ENCODE measurements at regions not wholly inside any gene's neighbourhood (a gene's known extent, or its start where the extent isn't known, plus 50 kb on each side); places are given as distances from the start of the nearest gene placed in this dataset.

DNA sequence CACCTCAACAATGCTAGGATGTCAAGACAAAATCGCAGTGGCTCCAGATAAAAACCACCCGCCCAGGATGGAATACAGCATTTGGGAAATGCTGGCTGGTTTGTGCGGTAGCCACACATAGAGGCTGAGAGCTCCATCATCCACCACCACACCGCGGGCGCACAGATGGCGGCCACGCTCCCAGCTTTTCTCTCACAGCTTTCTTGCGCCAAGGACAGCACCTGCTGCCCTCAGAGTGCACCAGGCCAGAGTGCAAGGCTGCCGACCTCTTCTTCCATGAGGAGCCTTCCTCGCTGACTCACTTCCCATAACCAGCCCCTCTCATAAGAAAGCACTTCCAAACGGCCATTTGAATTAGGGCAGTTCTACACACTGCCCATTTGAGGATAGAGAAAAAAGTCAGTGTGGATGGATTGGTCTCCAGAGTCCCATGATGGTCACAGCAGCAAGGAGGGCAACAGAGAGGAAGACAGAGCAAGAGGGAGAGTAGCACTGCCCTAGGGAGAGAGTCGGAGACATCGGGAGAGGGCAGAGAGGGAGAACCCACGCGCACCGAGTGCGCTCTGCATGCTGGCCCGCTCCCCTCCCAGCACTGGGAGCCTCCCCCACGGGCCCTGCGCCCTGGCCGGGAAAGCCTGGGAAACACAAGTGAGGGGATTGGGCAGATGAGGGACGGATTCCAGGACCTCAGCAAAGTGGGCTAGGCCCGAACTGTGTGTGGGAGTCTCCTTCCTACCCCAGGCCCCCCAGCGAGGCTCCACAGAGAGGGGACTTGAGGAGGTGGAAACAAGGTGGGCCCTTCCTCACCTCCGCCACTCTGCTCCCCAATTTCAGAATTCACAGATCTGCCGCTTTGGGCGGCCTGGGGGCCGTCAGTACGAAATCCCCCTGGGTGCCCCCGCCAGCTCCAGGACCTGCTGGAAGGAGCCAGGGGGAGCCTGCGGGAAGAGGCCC, 156.9 kb downstream of the USP12 start:
- DNase-seq (ENCODE audit: low spot score) = no peak

DNA sequence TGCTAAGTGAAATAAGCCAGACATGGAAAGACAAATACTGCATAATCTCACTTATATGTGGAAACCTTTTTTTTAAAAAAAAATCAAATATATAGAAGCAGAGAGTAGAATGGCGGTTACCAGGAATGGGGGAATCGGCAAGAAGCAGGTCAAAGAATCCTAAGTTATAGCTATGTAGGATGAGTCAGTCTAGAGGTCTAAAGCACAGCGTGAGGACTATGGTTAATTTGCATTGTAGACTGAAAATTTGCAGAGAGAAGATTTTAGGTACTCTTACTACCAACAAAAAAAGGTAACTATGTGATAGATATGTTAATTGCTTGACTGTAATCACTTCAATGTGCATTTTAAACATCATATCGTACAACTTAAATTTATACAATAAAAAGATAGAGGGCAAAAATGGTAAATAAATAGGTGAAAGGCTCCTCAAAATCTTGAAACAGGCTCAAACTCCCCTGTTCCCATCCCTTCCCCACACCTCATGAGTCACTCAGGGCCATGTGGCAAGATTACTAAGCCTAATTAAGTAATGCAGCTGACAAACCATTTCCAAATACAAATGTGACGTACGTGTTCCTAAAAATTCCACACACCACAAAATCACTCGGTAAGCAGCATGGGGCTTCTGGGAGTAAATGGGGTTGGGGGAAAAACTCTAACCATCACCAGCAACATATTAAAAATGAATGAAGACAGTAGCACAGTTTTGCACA, 159.0 kb downstream of the USP12 start:
- DNase-seq (ENCODE audit: low spot score) = peak; percentile 72

DNA sequence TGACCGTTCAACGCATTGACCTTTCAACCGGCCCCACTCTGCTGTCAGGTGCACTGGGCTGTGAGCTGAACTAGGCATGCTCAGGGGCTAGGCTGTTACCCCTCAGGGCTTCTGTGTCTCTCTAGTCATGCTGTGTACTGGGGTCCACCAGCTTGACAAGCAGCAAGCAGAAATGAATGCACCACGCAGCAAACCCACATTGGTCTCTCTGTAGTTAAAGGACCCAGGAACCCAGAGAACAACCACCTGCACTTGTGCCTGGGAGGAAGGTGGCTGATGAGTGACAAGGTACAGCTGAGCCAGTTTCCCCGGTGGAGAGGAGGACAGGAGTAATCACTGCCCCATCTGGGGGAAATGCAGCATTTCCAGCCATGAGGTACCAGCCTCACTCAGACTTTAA, 159.9 kb downstream of the USP12 start:
- DNase-seq (ENCODE audit: low spot score) = no peak

DNA sequence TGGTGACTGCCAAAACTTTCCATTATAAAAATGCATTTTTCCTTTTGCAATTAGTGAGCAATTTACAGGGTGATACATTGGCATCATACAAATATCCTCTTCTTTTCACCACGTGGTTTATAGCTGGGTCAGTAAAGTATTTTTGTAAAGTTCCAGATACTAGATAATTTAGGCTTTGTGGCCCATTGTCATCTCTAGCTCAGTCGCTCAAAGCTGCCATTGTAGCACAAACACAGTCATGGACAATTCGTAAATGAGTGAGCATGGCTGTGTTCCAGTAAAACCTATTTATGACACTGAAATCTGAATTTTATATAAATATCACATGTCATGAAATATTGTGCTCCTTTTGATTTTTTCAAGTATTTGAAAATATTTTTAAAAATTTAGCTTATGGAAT, 162.9 kb downstream of the USP12 start:
- DNase-seq (ENCODE audit: low spot score) = no peak

DNA sequence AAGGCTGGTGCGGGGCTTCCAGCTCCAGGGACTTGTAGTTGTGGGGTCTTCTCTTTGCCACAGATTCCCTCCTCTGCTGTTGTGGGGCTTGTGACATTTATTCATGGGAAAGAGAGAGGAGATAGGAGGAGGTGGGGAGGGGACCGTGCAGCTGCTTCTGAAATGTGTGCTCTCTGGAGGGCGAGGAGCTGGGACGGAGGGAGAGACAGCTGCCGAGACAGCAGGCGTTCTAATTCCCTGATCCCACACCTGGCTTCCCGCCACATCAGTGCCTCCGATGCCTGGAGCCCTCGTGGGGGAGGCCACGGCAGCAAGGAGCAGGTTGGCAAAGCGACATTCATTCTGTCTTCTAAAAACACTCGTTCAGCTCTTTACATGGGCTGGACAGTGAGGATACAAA, 164.4 kb downstream of the USP12 start:
- DNase-seq (ENCODE audit: low spot score) = no peak

DNA sequence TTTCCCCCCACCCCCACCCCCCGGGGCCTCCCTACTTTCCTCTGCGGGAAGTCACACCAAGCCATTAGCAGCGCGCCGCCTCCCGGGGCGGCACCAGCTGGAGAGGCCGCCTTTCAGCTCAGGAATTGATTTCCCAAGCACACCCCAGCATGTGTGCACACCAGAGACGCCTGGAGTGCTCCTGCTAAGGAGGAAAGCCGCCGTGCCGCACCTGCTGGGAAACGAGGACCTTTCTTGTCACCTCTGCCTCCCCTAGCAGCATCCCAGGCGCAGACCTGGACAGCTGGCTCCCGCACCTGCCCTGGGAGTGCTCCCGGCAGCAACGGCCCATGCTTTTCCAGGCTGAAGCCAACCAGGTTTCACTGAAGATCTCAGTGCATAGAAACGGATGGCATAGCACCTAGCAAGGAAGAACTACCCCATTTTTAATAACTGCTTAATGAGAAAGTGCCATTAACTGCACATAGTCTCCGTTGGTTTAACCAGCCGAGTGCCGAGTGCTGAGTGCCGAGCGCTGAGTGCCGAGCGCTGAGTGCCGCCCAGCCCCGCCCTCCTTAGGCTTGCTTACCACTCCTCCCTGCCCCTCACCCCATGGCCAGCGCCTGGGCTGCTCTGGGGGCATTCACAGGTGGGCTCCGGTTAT, 165.0 kb downstream of the USP12 start:
- no peak for DNase-seq (ENCODE audit: low spot score)

DNA sequence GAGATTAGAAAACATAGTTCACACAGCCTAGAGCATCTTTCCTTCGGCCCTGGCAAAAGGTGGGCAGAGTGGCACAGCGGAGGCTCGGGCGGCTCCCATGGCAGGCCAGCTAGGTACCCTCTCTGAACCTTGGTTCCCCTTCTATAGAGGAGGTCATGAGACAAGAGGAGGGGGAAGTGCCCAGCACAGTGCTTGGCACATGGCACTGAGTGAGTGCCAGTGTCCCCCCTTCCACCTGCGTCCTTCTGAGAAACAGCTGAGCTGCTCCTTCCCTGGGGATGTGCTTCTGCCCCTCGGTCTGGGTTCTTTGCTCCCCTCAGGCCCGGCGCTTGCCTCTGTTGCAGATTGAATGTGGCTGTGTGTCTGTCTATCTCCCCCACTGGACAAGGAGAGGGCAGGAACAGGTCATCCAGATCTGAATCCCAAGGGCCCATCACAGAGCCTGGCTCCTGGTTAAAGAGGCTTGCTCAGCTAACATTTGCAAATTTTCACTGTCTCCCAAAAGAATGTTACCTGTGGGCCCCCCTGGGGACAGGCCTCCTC, 165.6 kb downstream of the USP12 start:
- DNase-seq (ENCODE audit: low spot score) = no peak

DNA sequence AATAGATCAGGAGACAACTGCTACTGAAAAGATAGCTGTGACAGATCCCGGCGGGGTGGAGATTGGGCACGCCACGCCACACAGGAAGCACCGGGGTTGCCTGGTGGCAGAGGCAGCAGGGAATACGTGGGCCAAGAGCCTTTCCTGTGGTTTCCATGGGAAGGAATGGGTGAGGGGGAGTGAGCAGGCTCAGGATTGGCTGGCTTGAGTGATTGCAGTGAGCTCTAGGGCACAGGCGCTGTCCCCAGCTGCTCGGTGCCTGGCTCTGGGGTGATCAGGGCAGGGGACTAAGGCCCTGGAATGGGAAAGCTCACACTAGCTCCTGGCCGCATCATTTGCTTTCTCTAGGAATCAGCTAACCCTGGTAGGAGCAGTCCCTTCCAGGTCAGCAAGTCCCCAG, 166.1 kb downstream of the USP12 start:
- peak; percentile 19 for DNase-seq (ENCODE audit: low spot score)

DNA sequence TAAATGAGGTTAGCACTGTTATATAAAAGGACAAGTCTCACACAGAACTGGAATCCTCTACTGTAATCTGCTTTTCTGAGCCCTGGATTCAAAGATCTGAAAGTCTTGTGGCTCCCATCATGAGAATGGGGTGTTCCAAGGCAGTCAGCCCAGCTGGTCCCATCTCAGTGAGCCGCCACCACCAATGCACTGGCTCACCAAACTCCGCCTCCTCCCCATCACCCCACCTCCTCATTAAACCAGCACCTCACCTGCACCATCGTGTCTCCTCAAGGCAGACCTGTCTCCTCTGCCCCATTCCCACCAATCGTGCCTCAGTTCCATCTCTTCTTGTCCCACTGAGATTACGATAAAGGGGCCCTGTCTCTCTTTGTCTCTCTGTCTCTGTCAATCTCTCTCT, 166.7 kb downstream of the USP12 start:
- DNase-seq (ENCODE audit: low spot score) = no peak

DNA sequence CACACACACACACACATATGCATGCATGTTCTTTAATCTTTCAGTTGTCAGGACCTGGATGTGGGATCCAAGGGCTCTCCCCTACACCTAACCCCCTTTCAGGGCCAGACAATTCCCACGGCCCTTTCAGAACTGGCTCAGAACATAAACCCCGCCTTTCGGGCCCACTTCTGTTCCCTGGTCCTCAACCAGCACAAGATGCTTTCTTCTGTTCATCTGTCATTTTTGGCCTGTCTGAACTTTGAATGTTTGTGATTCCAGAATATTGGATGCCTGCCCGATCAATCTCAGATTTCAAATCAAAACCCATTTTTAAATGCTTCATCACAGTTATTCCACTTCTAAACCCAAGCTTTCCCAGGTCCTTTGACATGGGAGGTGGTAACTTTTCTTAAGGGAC, 167.3 kb downstream of the USP12 start:
- DNase-seq (ENCODE audit: low spot score) = no peak

DNA sequence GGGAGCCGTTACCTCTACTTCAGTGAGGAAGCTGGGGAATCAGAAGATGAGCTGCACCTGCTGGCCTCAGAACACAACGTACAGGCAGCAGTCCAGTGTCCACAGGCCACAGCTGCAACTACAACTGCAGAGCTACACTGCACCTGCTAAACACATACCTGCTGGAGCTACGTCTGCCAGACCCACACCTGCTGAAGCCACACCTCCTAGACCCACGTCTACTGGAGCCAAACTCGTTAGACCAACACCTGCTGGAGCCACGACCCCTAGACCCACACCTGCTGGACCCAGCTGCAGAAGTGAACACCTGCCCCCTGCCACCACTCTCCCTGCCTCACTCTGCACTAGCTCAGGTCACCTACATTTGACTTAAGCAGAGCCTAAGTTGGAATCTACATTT, 169.9 kb downstream of the USP12 start:
- DNase-seq (ENCODE audit: low spot score) = no peak

DNA sequence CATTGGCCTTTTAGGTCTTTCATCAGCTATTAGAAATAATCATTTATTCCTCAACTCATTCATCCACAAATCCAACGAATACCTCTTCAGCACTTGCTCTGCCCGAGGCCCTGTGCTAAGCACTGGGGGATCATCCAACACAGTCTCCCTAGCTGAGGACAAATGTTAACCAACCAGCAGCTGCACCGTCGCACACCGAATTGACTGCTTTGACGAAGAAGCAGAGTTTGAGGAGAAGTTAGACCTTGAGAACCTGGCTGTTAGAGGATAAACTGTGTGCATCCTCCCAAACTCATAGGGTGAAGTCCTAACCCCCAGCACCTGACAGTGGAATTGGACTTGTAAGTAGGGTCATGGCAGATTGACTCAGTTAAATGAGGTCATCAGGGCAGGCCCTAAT, 170.9 kb downstream of the USP12 start:
- no peak for DNase-seq (ENCODE audit: low spot score)

DNA sequence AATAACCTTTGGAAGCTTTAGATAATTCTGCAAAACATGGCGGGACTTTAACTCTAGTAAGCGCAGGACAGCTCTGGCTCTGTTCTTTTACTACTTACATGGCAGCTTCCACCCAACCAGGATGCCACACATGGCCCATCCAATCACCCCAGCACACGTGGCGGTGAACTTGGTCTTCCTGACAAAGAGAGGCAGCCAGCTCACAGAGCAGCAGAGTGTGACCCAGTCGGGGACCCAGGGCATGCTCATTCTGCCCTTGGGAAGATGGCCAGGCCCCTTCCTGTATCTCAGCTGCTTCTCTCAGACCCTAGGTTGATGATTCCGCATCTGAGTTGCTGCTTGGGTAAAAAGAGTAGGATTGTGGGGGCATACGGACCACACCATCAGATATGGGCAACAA, 172.1 kb downstream of the USP12 start:
- DNase-seq (ENCODE audit: low spot score) = no peak

DNA sequence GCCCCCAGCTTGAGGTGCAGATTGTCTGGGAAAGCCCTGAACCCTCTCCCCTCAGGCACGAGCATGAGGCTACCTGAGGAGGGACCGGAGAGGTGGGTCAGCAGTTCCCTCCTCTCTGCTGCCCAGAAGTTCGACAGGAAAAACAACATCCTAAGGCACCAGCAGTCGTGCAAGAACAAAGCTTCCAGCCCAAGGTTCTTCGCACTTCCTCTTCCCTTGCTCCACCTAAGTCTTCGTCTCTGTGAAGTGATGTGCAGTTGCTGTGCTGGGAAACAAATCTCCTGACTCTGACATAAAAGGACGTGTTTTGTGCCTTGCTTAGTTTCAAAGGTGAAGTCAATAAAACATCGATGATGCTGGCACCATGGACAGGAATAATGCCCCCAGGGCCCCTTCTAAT, 173.3 kb downstream of the USP12 start:
- no peak for DNase-seq (ENCODE audit: low spot score)

DNA sequence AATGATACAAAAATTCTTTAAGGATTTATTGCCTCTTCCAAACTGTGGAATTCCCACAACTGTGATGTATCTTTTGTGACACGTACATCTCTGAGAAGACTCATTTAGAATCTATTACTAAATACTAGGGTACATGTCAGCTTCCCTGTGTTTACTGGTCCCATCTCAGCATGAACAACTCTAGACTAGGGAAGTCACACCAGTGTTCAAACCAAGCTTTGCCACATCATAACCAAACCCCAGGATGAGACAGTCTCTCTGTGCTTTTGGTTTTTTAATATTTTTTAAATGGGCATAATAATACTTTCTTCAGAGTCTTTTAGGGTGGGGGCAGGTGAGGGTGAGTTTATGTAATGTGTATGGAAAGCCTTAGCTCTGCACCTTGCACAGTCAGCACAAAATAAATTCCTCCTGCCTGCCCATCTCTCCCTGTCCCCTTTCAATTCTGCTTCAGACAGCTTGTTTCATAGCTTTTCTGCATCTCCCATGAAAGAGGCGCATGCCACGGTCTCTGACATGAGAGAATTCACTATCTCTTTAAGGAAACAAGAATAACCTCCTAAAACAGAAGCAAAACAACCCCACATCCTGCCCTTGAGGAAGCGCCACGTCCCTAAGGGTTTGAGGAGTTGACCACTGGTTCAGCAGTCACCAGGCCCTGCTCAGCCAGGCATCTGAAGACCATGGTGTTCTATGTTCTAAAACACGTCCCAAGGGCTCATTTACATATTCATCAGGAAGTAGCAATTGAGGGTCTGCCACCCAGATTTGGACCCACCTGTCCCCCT, 174.5 kb downstream of the USP12 start:
- no peak for DNase-seq (ENCODE audit: low spot score)

DNA sequence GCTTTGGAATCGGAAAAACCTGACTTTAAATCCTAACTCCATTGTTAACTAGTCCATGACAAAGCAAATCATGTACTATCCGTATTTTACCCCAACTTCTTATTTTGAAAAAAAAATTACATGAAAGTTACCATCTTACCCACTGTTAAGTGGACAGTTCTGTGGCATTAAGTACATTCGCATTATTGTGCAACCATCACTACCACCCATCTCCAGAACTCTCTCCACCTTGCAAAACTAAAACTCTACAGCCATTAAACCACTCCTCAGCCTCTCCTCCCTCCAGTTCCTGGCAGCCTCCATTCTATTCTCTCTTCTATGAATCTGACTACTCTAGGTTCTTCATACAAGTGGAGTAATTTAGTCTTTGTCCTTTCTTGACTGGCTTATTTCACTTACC, 176.5 kb downstream of the USP12 start:
- no peak for DNase-seq (ENCODE audit: low spot score)

DNA sequence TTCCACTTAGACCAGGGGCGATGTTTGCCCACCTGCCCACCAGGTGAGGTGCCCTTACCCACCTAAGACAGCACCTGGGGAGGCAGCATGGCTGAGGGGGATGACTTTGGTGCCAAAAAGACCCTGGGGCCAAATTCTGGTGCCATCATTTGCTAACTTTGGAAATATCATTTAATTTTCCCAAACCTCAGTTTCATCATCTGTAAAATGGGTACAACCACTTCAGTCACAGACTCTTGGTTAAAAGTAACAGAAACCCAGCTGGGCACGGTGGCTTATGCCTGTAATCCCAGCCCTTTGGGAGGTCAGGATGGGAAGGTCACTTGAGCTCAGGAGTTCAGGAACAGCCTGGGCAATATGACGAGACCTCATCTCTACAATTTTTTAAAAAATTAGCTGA, 177.8 kb downstream of the USP12 start:
- DNase-seq (ENCODE audit: low spot score) = no peak

DNA sequence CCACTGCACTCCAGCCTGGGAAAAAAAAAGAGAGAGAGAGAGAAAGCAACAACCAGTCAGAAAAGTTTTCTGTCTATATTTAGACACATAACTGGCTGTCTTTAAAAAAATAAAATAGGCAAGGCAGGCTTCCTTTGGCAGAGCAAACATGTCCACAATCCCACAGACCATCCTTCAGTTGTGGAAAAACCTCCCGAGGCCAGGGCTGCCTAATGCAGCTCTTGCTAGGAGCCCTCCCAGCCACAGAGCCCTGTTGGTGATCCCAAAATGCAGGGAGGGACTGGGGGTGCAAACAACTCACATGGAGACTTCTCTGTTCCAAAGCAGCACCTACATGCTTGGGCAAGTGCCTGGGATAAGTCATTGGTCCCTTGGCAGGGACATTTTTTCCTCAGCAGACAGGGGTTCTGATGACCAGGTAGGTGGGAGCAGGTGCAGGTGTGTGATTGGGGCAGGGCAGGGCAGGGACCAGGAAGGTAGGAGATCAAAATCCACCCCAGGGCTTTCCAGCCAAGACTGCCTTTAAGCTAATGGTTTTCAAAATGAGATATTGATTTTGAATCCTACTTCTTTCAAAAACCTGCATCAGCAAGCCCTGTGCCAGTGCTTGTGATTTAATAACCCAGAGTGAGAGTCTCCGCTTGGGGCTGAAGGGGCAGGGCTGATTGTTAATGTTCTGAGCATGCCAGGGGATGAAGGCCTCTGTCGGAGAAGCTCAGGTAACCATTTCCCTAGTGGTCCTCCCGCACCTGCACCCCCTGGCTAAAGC, 178.5 kb downstream of the USP12 start:
- DNase-seq (ENCODE audit: low spot score) = no peak

DNA sequence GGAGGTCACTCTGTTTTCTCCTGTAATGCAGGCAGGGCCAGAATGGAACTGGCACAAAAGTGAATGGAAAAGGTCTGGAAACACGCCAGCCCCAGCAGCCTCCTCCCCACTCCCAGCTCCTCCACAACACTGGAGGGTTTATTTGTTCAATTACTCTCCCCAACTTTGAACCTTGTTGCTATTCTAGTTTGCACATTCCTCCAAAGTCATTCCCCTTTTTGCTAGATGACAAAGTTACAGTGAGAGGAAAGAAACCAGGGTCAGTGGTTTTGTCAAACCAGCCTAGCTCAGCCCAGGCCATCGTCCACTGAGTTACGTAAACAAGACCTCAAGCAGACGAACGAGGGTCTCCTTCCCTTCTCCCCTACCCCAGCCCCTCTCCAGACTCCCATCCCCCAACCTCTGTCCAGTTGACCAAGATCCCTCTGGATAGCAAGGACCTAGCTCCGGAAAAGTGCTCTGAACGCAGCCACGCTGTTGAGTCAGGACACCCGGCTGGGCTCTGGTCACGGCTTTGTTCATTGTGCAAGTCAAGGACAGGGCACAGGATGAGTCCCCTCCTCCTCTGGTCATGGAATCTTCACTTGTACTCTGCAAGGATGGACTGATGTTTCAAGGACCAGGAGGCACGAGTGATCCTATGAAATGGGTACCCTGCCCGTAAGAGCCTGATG, 180.0 kb downstream of the USP12 start:
- DNase-seq (ENCODE audit: low spot score) = peak; percentile 17

All from H4 (cell line).